ENCODE measurements at regions not wholly inside any gene's neighbourhood (a gene's known extent, or its start where the extent isn't known, plus 50 kb on each side); places are given as distances from the start of the nearest gene placed in this dataset.

DNA sequence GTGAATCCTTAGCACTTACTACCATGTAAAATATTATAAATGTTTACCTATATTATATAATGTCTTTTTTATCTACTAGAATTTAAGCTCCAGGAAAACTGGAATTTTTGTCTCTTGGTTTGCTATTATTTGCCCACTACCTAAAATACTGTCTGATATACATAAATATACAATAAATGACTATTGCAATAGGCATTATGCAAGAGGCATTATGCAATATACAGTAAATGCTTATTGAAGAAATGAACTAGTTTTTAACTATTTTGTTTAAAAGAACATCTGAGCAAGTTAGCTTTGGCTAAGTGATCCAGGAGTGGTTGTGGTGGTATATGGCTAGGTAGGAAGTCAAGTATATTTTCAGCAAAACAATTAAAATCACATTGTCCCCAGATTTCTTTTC, 640.2 kb upstream of the PKN2 start:
- no peak for TF ChIP-seq POLR2AphosphoS5 (IDR thresholded peaks at IDR 0.05; ENCODE audit: low read depth, low read length)
- TF ChIP-seq CTCF (IDR thresholded peaks at IDR 0.05), result no peak
- TF ChIP-seq TCF7L2 (IDR thresholded peaks at IDR 0.05; ENCODE audit: low read depth, low read length), result no peak

All from Panc1 (cell line).